Naive B cell (primary cell): ENCODE measurements at regions not wholly inside any gene's neighbourhood (a gene's known extent, or its start where the extent isn't known, plus 50 kb on each side); places are given as distances from the start of the nearest gene placed in this dataset.
A peak's percentile ranks its signal among the peaks of the same experiment; 100 is the strongest.

Experiments
- ATAC-seq, 2 donors: fragments of 150-1000 bp; cut with Tn5 transposase; 2 replicates each; pipeline ENCODE4 v1.10.0; 2021; ENCODE audit warnings: low read depth in 2 of 2, mild to moderate bottlenecking in 2 of 2, moderate library complexity in 2 of 2
- DNase-seq: peaks from one replicate; pipeline ENCODE4 v3.0.0; 2022
- H3K27ac Mint-ChIP-seq, 6 donors: one replicate each; pipeline ENCODE4 v1.8.0; 2020 to 2022; ENCODE audit warnings: mild to moderate bottlenecking in 6 of 6, mixed read lengths in 6 of 6, moderate library complexity in 5 of 6, inconsistent platforms in 2 of 6
- H3K27me3 Mint-ChIP-seq, 3 donors: one replicate each; pipeline ENCODE4 v1.8.0; 2021 to 2022; ENCODE audit warnings: mixed read lengths in 3 of 3, mild to moderate bottlenecking in 1 of 3
- H3K36me3 Mint-ChIP-seq, 2 donors: one replicate each; pipeline ENCODE4 v1.8.0; 2020 to 2022; ENCODE audit warnings: mixed read lengths in 2 of 2, inconsistent platforms in 1 of 2, mild to moderate bottlenecking in 1 of 2
- H3K4me1 Mint-ChIP-seq, 3 donors: one replicate each; pipeline ENCODE4 v1.8.0; 2020 to 2022; ENCODE audit warnings: mixed read lengths in 3 of 3, inconsistent platforms in 1 of 3, mild to moderate bottlenecking in 1 of 3, moderate library complexity in 1 of 3
- H3K4me3 Mint-ChIP-seq, 8 donors: one replicate each; pipeline ENCODE4 v1.8.0; 2020 to 2022; ENCODE audit warnings: mild to moderate bottlenecking in 8 of 8, mixed read lengths in 8 of 8, moderate library complexity in 8 of 8, inconsistent platforms in 2 of 8
- H3K9me3 Mint-ChIP-seq, 7 donors: one replicate each; pipeline ENCODE4 v1.8.0; 2020 to 2022; ENCODE audit warnings: mixed read lengths in 7 of 7, mild to moderate bottlenecking in 5 of 7, inconsistent platforms in 2 of 7, moderate library complexity in 1 of 7

- Mint-ChIP-seq H3K36me3 (no peaks in the 10 kb centered on the region), H3K4me1 (no peaks in the 10 kb centered on the region), H3K9me3 (peaks cover 0 to 17% (median 0%) of the 10 kb centered on the region in 7 donors), H3K4me3 (no peak overlapping the region), H3K27ac (no peak overlapping the region), H3K27me3 (peaks cover 9 to 13% (median 9%) of the 10 kb centered on the region in 3 donors)
- DNase-seq, result no peak
- no peak for ATAC-seq
These were observed 106.9 kb downstream of the TMEM114 start for GRCh38 chr16:8483396-8483795.

- no peak overlapping the region for H3K4me3 Mint-ChIP-seq
- peaks cover 9 to 15% (median 9%) of the 10 kb centered on the region in 3 donors for H3K27me3 Mint-ChIP-seq
- DNase-seq (no peak), ATAC-seq (no peak)
- no peaks in the 10 kb centered on the region for H3K4me1 Mint-ChIP-seq
- H3K36me3 Mint-ChIP-seq, result no peaks in the 10 kb centered on the region
- no peak overlapping the region for H3K27ac Mint-ChIP-seq
- peaks cover 0 to 11% (median 2%) of the 10 kb centered on the region in 7 donors for H3K9me3 Mint-ChIP-seq
These were observed 108.5 kb downstream of the TMEM114 start for GRCh38 chr16:8481810-8482209.

GRCh38 chr16:8476824-8477223 lies 113.5 kb downstream of the TMEM114 start:
- ATAC-seq (no peak), DNase-seq (no peak)
- H3K27ac Mint-ChIP-seq, result no peak overlapping the region
- H3K4me1 Mint-ChIP-seq, result no peaks in the 10 kb centered on the region
- no peaks in the 10 kb centered on the region for H3K36me3 Mint-ChIP-seq
- peaks cover 0 to 11% (median 2%) of the 10 kb centered on the region in 7 donors for H3K9me3 Mint-ChIP-seq
- no peak overlapping the region for H3K4me3 Mint-ChIP-seq
- H3K27me3 Mint-ChIP-seq, result peaks cover 7 to 9% (median 9%) of the 10 kb centered on the region in 3 donors

GRCh38 chr16:8474587-8474986 lies 115.7 kb downstream of the TMEM114 start:
- Mint-ChIP-seq H3K27me3 (peaks cover 7 to 9% (median 8%) of the 10 kb centered on the region in 3 donors), H3K27ac (no peak overlapping the region), H3K9me3 (peaks cover 0 to 10% (median 2%) of the 10 kb centered on the region in 7 donors), H3K4me1 (no peaks in the 10 kb centered on the region), H3K36me3 (no peaks in the 10 kb centered on the region), H3K4me3 (no peak overlapping the region)
- ATAC-seq (no peak), DNase-seq (no peak)

DNA sequence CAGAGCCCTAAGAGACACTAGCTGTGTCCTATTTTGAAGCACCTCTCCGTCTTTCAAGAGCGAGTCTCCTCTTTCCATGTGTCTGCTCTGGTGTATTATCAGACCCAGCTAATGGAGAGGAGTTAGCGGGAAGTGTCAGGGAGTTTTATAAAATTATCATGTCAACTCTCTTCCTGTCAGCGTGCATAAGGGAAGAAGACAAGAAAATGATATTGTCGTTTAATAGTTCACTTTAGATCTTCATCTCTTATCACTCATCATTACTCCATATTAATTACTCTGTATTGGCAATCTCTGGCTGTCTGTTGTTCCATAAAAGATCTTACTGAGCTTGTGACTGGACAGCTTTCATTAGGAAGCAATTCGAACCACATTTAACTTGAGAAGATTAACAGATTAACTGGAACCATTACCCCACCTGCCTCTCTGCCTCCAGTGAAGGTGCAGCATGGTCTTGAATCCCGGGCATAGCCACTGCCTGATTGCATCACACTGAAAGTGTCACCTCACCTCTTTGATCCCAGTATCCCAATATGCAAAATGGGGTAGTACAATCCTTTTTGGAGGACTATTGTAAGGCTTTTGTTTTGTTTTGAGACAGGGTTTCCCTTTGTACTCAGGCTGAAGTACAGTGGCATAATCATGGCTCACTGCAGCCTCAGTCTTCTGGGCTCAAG lies 121.1 kb downstream of the TMEM114 start:
- ATAC-seq (no peak), DNase-seq (no peak)
- Mint-ChIP-seq H3K27ac (peak overlapping the region in 1 of 6 donors; percentile 61), H3K4me3 (no peak overlapping the region), H3K36me3 (no peaks in the 10 kb centered on the region), H3K9me3 (peaks cover 0 to 8% (median 2%) of the 10 kb centered on the region in 7 donors), H3K4me1 (no peaks in the 10 kb centered on the region), H3K27me3 (peaks cover 6 to 22% (median 6%) of the 10 kb centered on the region in 3 donors)

GRCh38 chr16:8464979-8465378 lies 125.3 kb downstream of the TMEM114 start:
- ATAC-seq, result no peak
- H3K4me3 Mint-ChIP-seq, result no peak overlapping the region

GRCh38 chr16:8459085-8459733 lies 131.1 kb downstream of the TMEM114 start:
- no peak for ATAC-seq
- Mint-ChIP-seq H3K4me3 (no peak overlapping the region), H3K4me1 (no peaks in the 10 kb centered on the region)

More at GRCh38 chr16:8464979-8465378, 125.3 kb downstream of the TMEM114 start:
- no peaks in the 10 kb centered on the region for H3K36me3 Mint-ChIP-seq
- no peak overlapping the region for H3K27ac Mint-ChIP-seq
- peaks cover 12 to 22% (median 19%) of the 10 kb centered on the region in 3 donors for H3K27me3 Mint-ChIP-seq
- H3K4me1 Mint-ChIP-seq, result no peaks in the 10 kb centered on the region
- DNase-seq, result no peak
- H3K9me3 Mint-ChIP-seq, result peaks cover 0 to 8% (median 3%) of the 10 kb centered on the region in 7 donors

GRCh38 chr16:8458481-8459046 lies 131.7 kb downstream of the TMEM114 start:
- H3K9me3 Mint-ChIP-seq, result peaks cover 0 to 8% (median 5%) of the 10 kb centered on the region in 7 donors
- H3K4me1 Mint-ChIP-seq, result no peaks in the 10 kb centered on the region
- H3K27ac Mint-ChIP-seq, result no peak overlapping the region

More at GRCh38 chr16:8459085-8459733, 131.1 kb downstream of the TMEM114 start:
- no peak for DNase-seq
- Mint-ChIP-seq H3K9me3 (peaks cover 0 to 8% (median 5%) of the 10 kb centered on the region in 7 donors), H3K27ac (no peak overlapping the region), H3K36me3 (no peaks in the 10 kb centered on the region), H3K27me3 (peaks cover 11 to 15% (median 11%) of the 10 kb centered on the region in 3 donors)

GRCh38 chr16:8453359-8453758 lies 137.0 kb downstream of the TMEM114 start:
- H3K4me1 Mint-ChIP-seq, result no peaks in the 10 kb centered on the region
- H3K36me3 Mint-ChIP-seq, result no peaks in the 10 kb centered on the region
- no peak overlapping the region for H3K4me3 Mint-ChIP-seq
- DNase-seq, result no peak
- H3K27me3 Mint-ChIP-seq, result peaks cover 0 to 16% (median 10%) of the 10 kb centered on the region in 3 donors
- no peak for ATAC-seq
- peaks cover 0 to 7% (median 5%) of the 10 kb centered on the region in 7 donors for H3K9me3 Mint-ChIP-seq
- H3K27ac Mint-ChIP-seq, result no peak overlapping the region

More at GRCh38 chr16:8458481-8459046, 131.7 kb downstream of the TMEM114 start:
- no peak overlapping the region for H3K4me3 Mint-ChIP-seq
- DNase-seq, result no peak
- peaks cover 11 to 17% (median 14%) of the 10 kb centered on the region in 3 donors for H3K27me3 Mint-ChIP-seq
- ATAC-seq, result no peak
- no peaks in the 10 kb centered on the region for H3K36me3 Mint-ChIP-seq

- DNase-seq (no peak), ATAC-seq (no peak)
- no peaks in the 10 kb centered on the region for H3K36me3 Mint-ChIP-seq
- H3K4me3 Mint-ChIP-seq, result no peak overlapping the region
- no peaks in the 10 kb centered on the region for H3K4me1 Mint-ChIP-seq
- H3K9me3 Mint-ChIP-seq, result peaks cover 0 to 7% (median 5%) of the 10 kb centered on the region in 7 donors
- peaks cover 0 to 16% (median 11%) of the 10 kb centered on the region in 3 donors for H3K27me3 Mint-ChIP-seq
- H3K27ac Mint-ChIP-seq, result no peak overlapping the region
These were observed 137.4 kb downstream of the TMEM114 start for GRCh38 chr16:8452941-8453340.

DNA sequence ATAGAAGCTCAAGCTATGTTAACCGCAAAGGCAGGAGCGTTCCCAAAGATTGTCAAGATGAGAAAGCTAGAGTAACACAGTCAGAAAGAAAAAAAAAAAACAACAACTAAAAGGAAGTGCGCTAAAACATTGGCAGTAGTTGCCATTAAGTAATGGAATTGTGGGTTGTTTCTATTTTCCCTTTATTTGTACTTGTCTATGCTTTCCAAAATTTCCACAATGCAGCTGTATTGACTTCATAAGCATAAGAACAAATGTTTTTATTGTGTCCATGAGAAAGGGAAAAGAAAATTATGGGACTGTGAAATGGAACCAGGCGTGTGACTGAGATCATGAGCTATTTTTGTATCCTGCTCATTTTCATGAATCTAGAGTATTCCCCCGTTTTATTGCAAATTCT lies 153.4 kb downstream of the TMEM114 start:
- Mint-ChIP-seq H3K27ac (no peak overlapping the region), H3K9me3 (peaks cover 0 to 10% (median 6%) of the 10 kb centered on the region in 7 donors), H3K4me1 (no peaks in the 10 kb centered on the region), H3K4me3 (no peak overlapping the region), H3K27me3 (peaks cover 4 to 8% (median 5%) of the 10 kb centered on the region in 3 donors), H3K36me3 (peaks cover 0 to 7% of the 10 kb centered on the region in 2 donors)
- ATAC-seq (no peak), DNase-seq (no peak)

DNA sequence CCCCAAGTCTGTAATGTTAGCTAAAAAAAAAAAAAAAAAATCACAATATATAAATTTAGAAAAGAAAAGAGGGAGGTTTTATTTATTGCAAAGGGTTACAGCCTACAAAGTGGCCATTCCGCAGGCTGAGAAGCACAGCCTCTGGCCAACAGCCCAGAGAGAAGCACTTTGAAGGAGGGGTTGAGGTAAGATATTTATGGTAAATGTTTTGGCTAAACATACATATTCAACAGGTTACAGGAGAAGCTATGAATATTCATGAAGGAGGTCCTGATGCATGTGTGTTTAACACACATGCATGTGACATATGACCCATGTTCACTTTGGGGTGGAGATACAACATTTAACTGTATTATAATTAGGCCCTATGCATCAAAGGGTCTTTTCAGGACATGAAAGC lies 158.5 kb downstream of the TMEM114 start:
- Mint-ChIP-seq H3K4me1 (no peaks in the 10 kb centered on the region), H3K4me3 (no peak overlapping the region), H3K36me3 (no peaks in the 10 kb centered on the region), H3K27me3 (peaks cover 0 to 15% (median 7%) of the 10 kb centered on the region in 3 donors), H3K9me3 (peaks cover 0 to 4% (median 3%) of the 10 kb centered on the region in 7 donors), H3K27ac (no peak overlapping the region)
- DNase-seq, result no peak
- no peak for ATAC-seq

- peaks cover 0 to 11% (median 6%) of the 10 kb centered on the region in 7 donors for H3K9me3 Mint-ChIP-seq
- no peak overlapping the region for H3K27ac Mint-ChIP-seq
- no peaks in the 10 kb centered on the region for H3K36me3 Mint-ChIP-seq
- no peak for ATAC-seq
- H3K4me1 Mint-ChIP-seq, result no peaks in the 10 kb centered on the region
- no peak for DNase-seq
- H3K27me3 Mint-ChIP-seq, result peaks cover 0 to 13% (median 7%) of the 10 kb centered on the region in 3 donors
- no peak overlapping the region for H3K4me3 Mint-ChIP-seq
These were observed 159.9 kb downstream of the TMEM114 start for GRCh38 chr16:8430401-8430800.
